ENCODE measurements at regions not wholly inside any gene's neighbourhood (a gene's known extent, or its start where the extent isn't known, plus 50 kb on each side); places are given as distances from the start of the nearest gene placed in this dataset.

GRCh38 chr15:38696109-38696727 is 131.6 kb upstream of the RASGRP1 start:
- TF ChIP-seq, protein P1, sequence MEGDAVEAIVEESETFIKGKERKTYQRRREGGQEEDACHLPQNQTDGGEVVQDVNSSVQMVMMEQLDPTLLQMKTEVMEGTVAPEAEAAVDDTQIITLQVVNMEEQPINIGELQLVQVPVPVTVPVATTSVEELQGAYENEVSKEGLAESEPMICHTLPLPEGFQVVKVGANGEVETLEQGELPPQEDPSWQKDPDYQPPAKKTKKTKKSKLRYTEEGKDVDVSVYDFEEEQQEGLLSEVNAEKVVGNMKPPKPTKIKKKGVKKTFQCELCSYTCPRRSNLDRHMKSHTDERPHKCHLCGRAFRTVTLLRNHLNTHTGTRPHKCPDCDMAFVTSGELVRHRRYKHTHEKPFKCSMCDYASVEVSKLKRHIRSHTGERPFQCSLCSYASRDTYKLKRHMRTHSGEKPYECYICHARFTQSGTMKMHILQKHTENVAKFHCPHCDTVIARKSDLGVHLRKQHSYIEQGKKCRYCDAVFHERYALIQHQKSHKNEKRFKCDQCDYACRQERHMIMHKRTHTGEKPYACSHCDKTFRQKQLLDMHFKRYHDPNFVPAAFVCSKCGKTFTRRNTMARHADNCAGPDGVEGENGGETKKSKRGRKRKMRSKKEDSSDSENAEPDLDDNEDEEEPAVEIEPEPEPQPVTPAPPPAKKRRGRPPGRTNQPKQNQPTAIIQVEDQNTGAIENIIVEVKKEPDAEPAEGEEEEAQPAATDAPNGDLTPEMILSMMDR (IDR thresholded peaks at IDR 0.05; ENCODE audit: control extremely low read depth, extremely low read depth, low read depth, missing control alignments) = no peak
- POLR2A ChIA-PET = no interaction called here
- CTCF ChIA-PET = interaction anchor here (0.7 to 9.7 kb wide), 17 partner anchors 9 to 1191 kb away, joined by 3 to 195 read pairs (median 4); partner anchors contain the start of genes FAM98B and RASGRP1
- DNase-seq (ENCODE audit: extremely low spot score) = peak; percentile 59

- no peak for DNase-seq (ENCODE audit: extremely low spot score)
- TF ChIP-seq, protein P1 (IDR thresholded peaks at IDR 0.05; ENCODE audit: control extremely low read depth, extremely low read depth, low read depth, missing control alignments) = no peak
- CTCF ChIA-PET = interaction anchor here (0.7 to 9.7 kb wide), 19 partner anchors 9 to 1191 kb away, joined by 3 to 195 read pairs (median 6); partner anchors contain the start of genes FAM98B and RASGRP1
- POLR2A ChIA-PET = no interaction called here
Observed at GRCh38 chr15:38696790-38697495, 132.3 kb upstream of the RASGRP1 start.

- ChIA-PET CTCF (interaction anchor here (0.7 to 9.7 kb wide), 27 partner anchors 8 to 1059 kb away, joined by 3 to 195 read pairs (median 7); partner anchors contain the start of genes FAM98B and RASGRP1), POLR2A (interaction anchor here (0.9 kb wide), 1 partner anchor 23 kb away, joined by 3 read pairs; no protein-coding TSS in a partner anchor)
- no peak for DNase-seq (ENCODE audit: extremely low spot score)
- TF ChIP-seq, protein P1 (IDR thresholded peaks at IDR 0.05; ENCODE audit: control extremely low read depth, extremely low read depth, low read depth, missing control alignments) = no peak
Observed at GRCh38 chr15:38698254-38698653, 133.6 kb upstream of the RASGRP1 start.

DNA sequence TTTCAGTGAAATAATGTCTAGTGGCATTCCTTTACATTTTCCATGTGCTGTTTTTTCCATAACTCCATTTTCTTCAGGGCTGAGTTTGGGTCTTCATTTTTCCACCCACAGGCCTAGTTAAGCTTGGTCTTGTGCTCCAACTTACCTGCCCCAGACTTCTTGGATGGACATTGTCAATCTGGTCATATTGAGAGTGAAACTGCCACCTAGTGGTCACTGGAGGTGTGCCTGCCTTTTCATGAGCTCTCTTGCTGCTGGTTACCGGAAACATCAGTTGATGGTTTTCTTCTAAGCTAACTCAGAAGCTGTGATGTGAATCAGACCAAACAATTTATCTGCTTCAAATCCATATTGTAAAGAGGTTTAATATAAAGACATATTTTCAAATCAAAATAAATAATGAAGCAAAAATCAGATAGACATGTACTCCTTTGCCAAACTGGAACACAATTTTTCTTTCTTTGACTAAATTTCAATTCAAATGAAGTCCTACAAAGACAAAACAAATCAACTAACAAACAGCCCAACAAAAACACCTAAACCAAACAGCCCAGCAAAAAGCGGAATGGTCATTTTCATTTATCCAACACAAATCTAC is 135.1 kb upstream of the RASGRP1 start:
- CTCF ChIA-PET = interaction anchor here (0.6 to 9.7 kb wide), 71 partner anchors 6 to 1637 kb away, joined by 3 to 195 read pairs (median 4); partner anchors contain the start of genes FAM98B and RASGRP1
- POLR2A ChIA-PET = no interaction called here
- TF ChIP-seq, protein P1 (IDR thresholded peaks at IDR 0.05; ENCODE audit: control extremely low read depth, extremely low read depth, low read depth, missing control alignments) = peak; percentile 93
- peak; percentile 60 for DNase-seq (ENCODE audit: extremely low spot score)

- DNase-seq (ENCODE audit: extremely low spot score) = no peak
- POLR2A ChIA-PET = no interaction called here
- TF ChIP-seq, protein P1 (IDR thresholded peaks at IDR 0.05; ENCODE audit: control extremely low read depth, extremely low read depth, low read depth, missing control alignments) = no peak
- CTCF ChIA-PET = interaction anchor here (1.0 to 9.7 kb wide), 8 partner anchors 14 to 1055 kb away, joined by 3 to 195 read pairs (median 5); partner anchors contain the start of gene RASGRP1
Observed at GRCh38 chr15:38701149-38701548, 136.5 kb upstream of the RASGRP1 start.

All from GM10248 (cell line).